ENCODE measurements at regions not wholly inside any gene's neighbourhood (a gene's known extent, or its start where the extent isn't known, plus 50 kb on each side); places are given as distances from the start of the nearest gene placed in this dataset.

- TF ChIP-seq MAX (IDR thresholded peaks at IDR 0.05; ENCODE audit: low read depth, low read length) (no peak), POLR2A (IDR thresholded peaks at IDR 0.05; ENCODE audit: extremely low read depth, insufficient read length) (no peak)
- TF ChIP-seq, protein P1, sequence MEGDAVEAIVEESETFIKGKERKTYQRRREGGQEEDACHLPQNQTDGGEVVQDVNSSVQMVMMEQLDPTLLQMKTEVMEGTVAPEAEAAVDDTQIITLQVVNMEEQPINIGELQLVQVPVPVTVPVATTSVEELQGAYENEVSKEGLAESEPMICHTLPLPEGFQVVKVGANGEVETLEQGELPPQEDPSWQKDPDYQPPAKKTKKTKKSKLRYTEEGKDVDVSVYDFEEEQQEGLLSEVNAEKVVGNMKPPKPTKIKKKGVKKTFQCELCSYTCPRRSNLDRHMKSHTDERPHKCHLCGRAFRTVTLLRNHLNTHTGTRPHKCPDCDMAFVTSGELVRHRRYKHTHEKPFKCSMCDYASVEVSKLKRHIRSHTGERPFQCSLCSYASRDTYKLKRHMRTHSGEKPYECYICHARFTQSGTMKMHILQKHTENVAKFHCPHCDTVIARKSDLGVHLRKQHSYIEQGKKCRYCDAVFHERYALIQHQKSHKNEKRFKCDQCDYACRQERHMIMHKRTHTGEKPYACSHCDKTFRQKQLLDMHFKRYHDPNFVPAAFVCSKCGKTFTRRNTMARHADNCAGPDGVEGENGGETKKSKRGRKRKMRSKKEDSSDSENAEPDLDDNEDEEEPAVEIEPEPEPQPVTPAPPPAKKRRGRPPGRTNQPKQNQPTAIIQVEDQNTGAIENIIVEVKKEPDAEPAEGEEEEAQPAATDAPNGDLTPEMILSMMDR (IDR thresholded peaks at IDR 0.05; ENCODE audit: low read depth, low read length), result no peak
Observed at GRCh38 chr4:129326571-129327460, 230.9 kb downstream of the C4orf33 start.
